K562 (cell line): ENCODE measurements at regions not wholly inside any gene's neighbourhood (a gene's known extent, or its start where the extent isn't known, plus 50 kb on each side); places are given as distances from the start of the nearest gene placed in this dataset.

Experiments
- BCOR ChIP-seq: fragments of 450-650 bp; IDR thresholded peaks from 2 replicates; pipeline ENCODE4 v1.6.1; 2016
- BRF1 ChIP-seq: IDR thresholded peaks from 3 replicates; pipeline ENCODE4 v1.6.1; 2011; ENCODE audit warnings: borderline replicate concordance, mild to moderate bottlenecking; ENCODE audit not compliant: insufficient read length; ENCODE audit errors: extremely low read depth
- CBFA2T2 ChIP-seq: fragments of 450-650 bp; conservative IDR thresholded peaks from 2 replicates; pipeline ENCODE4 v1.6.1; 2017; ENCODE audit warnings: mild to moderate bottlenecking
- FOS ChIP-seq: IDR thresholded peaks from 3 replicates; pipeline ENCODE4 v1.6.1; 2011; ENCODE audit not compliant: insufficient read length; ENCODE audit errors: extremely low read depth
- FOXA3 ChIP-seq, 2 experiments: fragments of 450-650 bp in 1 of 2; sonication (generic) in 1 of 2; formaldehyde crosslinking; IDR thresholded peaks in 1 of 2; conservative IDR thresholded peaks in 1 of 2; 2 replicates each; pipeline versions ENCODE4 v1.4.0 to v1.8.0; 2020 to 2022; ENCODE audit warnings: mild to moderate bottlenecking in 2 of 2, missing genetic modification reagents in 1 of 2
- MAFG ChIP-seq: fragments of 450-650 bp; conservative IDR thresholded peaks from 2 replicates; pipeline ENCODE4 v1.6.1; 2016; ENCODE audit warnings: missing genetic modification characterization, missing compliant biosample characterization
- SNAPC5 ChIP-seq: fragments of 250-450 bp; sonication (Bioruptor Pico); IDR thresholded peaks from 2 replicates; pipeline ENCODE4 v1.8.0; 2021; ENCODE audit warnings: moderate library complexity, mild to moderate bottlenecking, inconsistent platforms
- SUPT5H ChIP-seq: fragments of 450-650 bp; IDR thresholded peaks from 2 replicates; pipeline ENCODE4 v1.6.1; 2016
- TEAD2 ChIP-seq: fragments of 450-650 bp; IDR thresholded peaks from 2 replicates; pipeline ENCODE4 v1.6.1; 2016; ENCODE audit warnings: missing genetic modification characterization, control low read depth, missing compliant biosample characterization
- TSC22D4 ChIP-seq: fragments of 450-650 bp; IDR thresholded peaks from 2 replicates; pipeline ENCODE4 v1.6.1; 2016; ENCODE audit warnings: missing genetic modification characterization, missing biosample characterization, control low read depth
- TSHZ1 ChIP-seq: fragments of 250-450 bp; sonication (Bioruptor Pico); IDR thresholded peaks from 2 replicates; pipeline ENCODE4 v1.4.0; 2020; ENCODE audit warnings: mild to moderate bottlenecking, moderate library complexity
- ZBTB7A ChIP-seq: IDR thresholded peaks from 2 replicates; pipeline ENCODE4 v1.6.1; 2011; ENCODE audit warnings: low read depth, mild to moderate bottlenecking, low read length, moderate library complexity, borderline replicate concordance; ENCODE audit not compliant: control insufficient read depth
- ZNF146 ChIP-seq: IDR thresholded peaks from one replicate; pipeline ENCODE4 v1.6.1; 2018; ENCODE audit warnings: missing compliant biosample characterization; ENCODE audit not compliant: unreplicated experiment
- TF ChIP-seq, protein P1 (sequence below), 2 experiments: fragments of 250-450 bp in 1 of 2; fragments of 450-650 bp in 1 of 2; sonication (Bioruptor Pico) in 1 of 2; IDR thresholded peaks; 2 replicates each; pipeline versions ENCODE4 v1.6.1 to v1.8.0; 2016 to 2021; ENCODE audit warnings: mild to moderate bottlenecking in 2 of 2, moderate library complexity in 2 of 2, missing compliant biosample characterization in 1 of 2, missing genetic modification characterization in 1 of 2

DNA sequence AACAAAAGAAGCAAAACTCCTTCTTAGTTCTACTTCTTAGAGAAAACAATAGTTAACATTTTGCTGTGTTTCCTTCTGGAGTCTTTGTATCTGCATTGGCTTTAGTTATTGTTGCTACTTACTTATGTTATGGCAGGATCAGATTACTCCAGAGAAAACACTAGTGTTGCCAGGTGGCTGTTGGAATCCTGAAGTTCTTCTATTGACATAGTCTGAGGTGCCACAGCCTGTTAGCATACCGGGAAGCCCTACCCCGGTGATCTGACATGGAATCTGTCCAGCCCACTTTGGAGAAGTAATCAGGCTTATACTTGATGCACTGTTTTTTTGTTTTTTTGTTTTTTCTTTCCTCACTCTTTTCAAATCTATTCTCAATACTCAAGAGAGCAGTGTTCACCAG, 68.5 kb upstream of the CEP78 start (continued):
- TF ChIP-seq SNAPC5 (CRISPR knock-in tag) (no peak), TSHZ1 (CRISPR knock-in tag) (no peak), BCOR (no peak), FOS (no peak), ZNF146 (CRISPR knock-in tag) (no peak), TEAD2 (no peak), FOXA3 (CRISPR knock-in tag; conservative IDR thresholded peaks at IDR 0.05 in 1 of 2, IDR thresholded peaks at IDR 0.05 in 1 of 2) (no peak), TSC22D4 (tag) (no peak), BRF1 (no peak), SUPT5H (no peak), CBFA2T2 (no peak), MAFG (no peak), ZBTB7A (no peak)
- TF ChIP-seq, protein P1, sequence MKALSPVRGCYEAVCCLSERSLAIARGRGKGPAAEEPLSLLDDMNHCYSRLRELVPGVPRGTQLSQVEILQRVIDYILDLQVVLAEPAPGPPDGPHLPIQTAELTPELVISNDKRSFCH (CRISPR knock-in tag; IDR thresholded peaks at IDR 0.05) = no peak
- TF ChIP-seq, protein P1 (tag; IDR thresholded peaks at IDR 0.05) = no peak
